C4-2B (cell line): ENCODE measurements at regions not wholly inside any gene's neighbourhood (a gene's known extent, or its start where the extent isn't known, plus 50 kb on each side); places are given as distances from the start of the nearest gene placed in this dataset.
"Not testable (repeated sequence)": the region's sequence is repeated elsewhere in the genome, so short reads cannot be mapped to it uniquely, and the experiment has no call there.

Experiments
- H3K27ac ChIP-seq: fragments of 450-650 bp; 2 replicates; pipeline ENCODE4 v1.5.1; 2017
- CTCF ChIP-seq: fragments of 450-650 bp; conservative IDR thresholded peaks from 2 replicates; pipeline ENCODE4 v1.5.1; 2017; ENCODE audit warnings: mild to moderate bottlenecking
- ZFX ChIP-seq: fragments of 450-650 bp; IDR thresholded peaks from 2 replicates; pipeline ENCODE4 v1.6.1; 2017

GRCh38 chr7:65749039-65749438 is 123.8 kb upstream of the VKORC1L1 start:
- TF ChIP-seq CTCF (no peak), ZFX (no peak)
- no peak overlapping the region for H3K27ac ChIP-seq

- peak overlapping the region; percentile 88; the same call in 1 of the 2 replicates for H3K27ac ChIP-seq
- TF ChIP-seq ZFX (no peak), CTCF (no peak)
These were observed 123.4 kb upstream of the VKORC1L1 start for GRCh38 chr7:65749518-65749917.

GRCh38 chr7:65750511-65751344 is 122.1 kb upstream of the VKORC1L1 start:
- peak overlapping the region; percentile 88 for H3K27ac ChIP-seq
- TF ChIP-seq ZFX (peak; percentile 29; the same call in 1 of the 2 replicates), CTCF (no peak)

GRCh38 chr7:65754070-65754469 is 118.8 kb upstream of the VKORC1L1 start:
- not testable (repeated sequence) for H3K27ac ChIP-seq

- not testable (repeated sequence) for H3K27ac ChIP-seq
These were observed 113.9 kb upstream of the VKORC1L1 start for GRCh38 chr7:65758991-65759390.

- H3K27ac ChIP-seq, result not testable (repeated sequence)
These were observed 110.2 kb upstream of the VKORC1L1 start for GRCh38 chr7:65762712-65763111.

GRCh38 chr7:65763114-65763513 is 109.8 kb upstream of the VKORC1L1 start:
- H3K27ac ChIP-seq, result not testable (repeated sequence)

GRCh38 chr7:65770473-65771225 is 102.2 kb upstream of the VKORC1L1 start:
- H3K27ac ChIP-seq, result peak overlapping the region; percentile 48

- peak overlapping the region; percentile 48 for H3K27ac ChIP-seq
These were observed 101.7 kb upstream of the VKORC1L1 start for GRCh38 chr7:65771226-65771569.

- H3K27ac ChIP-seq, result not testable (repeated sequence)
These were observed 96.2 kb upstream of the VKORC1L1 start for GRCh38 chr7:65776677-65777076.

GRCh38 chr7:65789943-65790342 is 82.9 kb upstream of the VKORC1L1 start:
- H3K27ac ChIP-seq, result not testable (repeated sequence)

- not testable (repeated sequence) for H3K27ac ChIP-seq
These were observed 81.1 kb upstream of the VKORC1L1 start for GRCh38 chr7:65791788-65792187.

- H3K27ac ChIP-seq, result not testable (repeated sequence)
These were observed 80.1 kb upstream of the VKORC1L1 start for GRCh38 chr7:65792726-65793125.

GRCh38 chr7:65794671-65795391 is 78.0 kb upstream of the VKORC1L1 start:
- not testable (repeated sequence) for H3K27ac ChIP-seq

- not testable (repeated sequence) for H3K27ac ChIP-seq
These were observed 77.5 kb upstream of the VKORC1L1 start for GRCh38 chr7:65795392-65795716.
